ENCODE measurements at regions not wholly inside any gene's neighbourhood (a gene's known extent, or its start where the extent isn't known, plus 50 kb on each side); places are given as distances from the start of the nearest gene placed in this dataset.

GRCh38 chr4:154164931-154165839 is 326.4 kb downstream of the DCHS2 start:
- TF ChIP-seq EZH2 (IDR thresholded peaks at IDR 0.05; ENCODE audit: low read length, missing control alignments), result no peak
- TF ChIP-seq CTCF (conservative IDR thresholded peaks at IDR 0.05 in 1 of 2, IDR thresholded peaks at IDR 0.05 in 1 of 2; ENCODE audit: low read depth in 1 of 2, low read length in 2 of 2), result no peak
- peak overlapping the region; percentile 68 for H3K4me2 ChIP-seq (ENCODE audit: extremely low read depth, insufficient read depth, low read length)
- no peak overlapping the region for H2AFZ ChIP-seq (ENCODE audit: low read length)
- H3K27ac ChIP-seq (ENCODE audit: insufficient read depth, low read length), result peak overlapping the region; percentile 81
- H3K27me3 ChIP-seq (ENCODE audit: control insufficient read depth, insufficient read depth, low read length), result no peaks in the 10 kb centered on the region
- no peaks in the 10 kb centered on the region for H4K20me1 ChIP-seq (ENCODE audit: control insufficient read depth, extremely low read depth, insufficient read depth, low read length)
- peaks cover 6% of the 10 kb centered on the region for H3K4me1 ChIP-seq (ENCODE audit: control insufficient read depth, extremely low read depth, insufficient read depth, low read length)
- no peak overlapping the region for H3K9ac ChIP-seq (ENCODE audit: insufficient read depth, low read length)
- H3K79me2 ChIP-seq (ENCODE audit: control insufficient read depth, insufficient read depth, low read length), result no peaks in the 10 kb centered on the region
- H3K4me3 ChIP-seq (replicated peaks in 1 of 4; ENCODE audit: control extremely low read depth in 1 of 4, insufficient read depth in 1 of 4, low read depth in 3 of 4, low read length in 4 of 4), result no peak overlapping the region
- H3K9me3 ChIP-seq (ENCODE audit: control insufficient read depth, insufficient read depth, low read depth, low read length), result no peaks in the 10 kb centered on the region
- H3K36me3 ChIP-seq (ENCODE audit: control insufficient read depth, insufficient read depth, low read length), result no peaks in the 10 kb centered on the region
- peak; percentile 93 to 98 for DNase-seq (ENCODE audit: low read depth in 2 of 2)

GRCh38 chr4:154160519-154161301 is 330.9 kb downstream of the DCHS2 start:
- DNase-seq (ENCODE audit: low read depth in 2 of 2), result peak in 1 of 2 donors; percentile 26
- H3K27me3 ChIP-seq (ENCODE audit: control insufficient read depth, insufficient read depth, low read length), result no peaks in the 10 kb centered on the region
- no peak overlapping the region for H3K4me2 ChIP-seq (ENCODE audit: extremely low read depth, insufficient read depth, low read length)
- no peak overlapping the region for H3K9ac ChIP-seq (ENCODE audit: insufficient read depth, low read length)
- TF ChIP-seq EZH2 (IDR thresholded peaks at IDR 0.05; ENCODE audit: low read length, missing control alignments) (no peak), CTCF (conservative IDR thresholded peaks at IDR 0.05 in 1 of 2, IDR thresholded peaks at IDR 0.05 in 1 of 2; ENCODE audit: low read depth in 1 of 2, low read length in 2 of 2) (no peak)
- H2AFZ ChIP-seq (ENCODE audit: low read length), result no peak overlapping the region
- H3K79me2 ChIP-seq (ENCODE audit: control insufficient read depth, insufficient read depth, low read length), result no peaks in the 10 kb centered on the region
- no peak overlapping the region for H3K27ac ChIP-seq (ENCODE audit: insufficient read depth, low read length)
- H3K9me3 ChIP-seq (ENCODE audit: control insufficient read depth, insufficient read depth, low read depth, low read length), result no peaks in the 10 kb centered on the region
- H3K4me1 ChIP-seq (ENCODE audit: control insufficient read depth, extremely low read depth, insufficient read depth, low read length), result peaks cover 3% of the 10 kb centered on the region
- H3K4me3 ChIP-seq (replicated peaks in 1 of 4; ENCODE audit: control extremely low read depth in 1 of 4, insufficient read depth in 1 of 4, low read depth in 3 of 4, low read length in 4 of 4), result no peak overlapping the region
- H3K36me3 ChIP-seq (ENCODE audit: control insufficient read depth, insufficient read depth, low read length), result no peaks in the 10 kb centered on the region
- H4K20me1 ChIP-seq (ENCODE audit: control insufficient read depth, extremely low read depth, insufficient read depth, low read length), result no peaks in the 10 kb centered on the region
